ENCODE measurements at regions not wholly inside any gene's neighbourhood (a gene's known extent, or its start where the extent isn't known, plus 50 kb on each side); places are given as distances from the start of the nearest gene placed in this dataset.
A peak's percentile ranks its signal among the peaks of the same experiment; 100 is the strongest.

DNA sequence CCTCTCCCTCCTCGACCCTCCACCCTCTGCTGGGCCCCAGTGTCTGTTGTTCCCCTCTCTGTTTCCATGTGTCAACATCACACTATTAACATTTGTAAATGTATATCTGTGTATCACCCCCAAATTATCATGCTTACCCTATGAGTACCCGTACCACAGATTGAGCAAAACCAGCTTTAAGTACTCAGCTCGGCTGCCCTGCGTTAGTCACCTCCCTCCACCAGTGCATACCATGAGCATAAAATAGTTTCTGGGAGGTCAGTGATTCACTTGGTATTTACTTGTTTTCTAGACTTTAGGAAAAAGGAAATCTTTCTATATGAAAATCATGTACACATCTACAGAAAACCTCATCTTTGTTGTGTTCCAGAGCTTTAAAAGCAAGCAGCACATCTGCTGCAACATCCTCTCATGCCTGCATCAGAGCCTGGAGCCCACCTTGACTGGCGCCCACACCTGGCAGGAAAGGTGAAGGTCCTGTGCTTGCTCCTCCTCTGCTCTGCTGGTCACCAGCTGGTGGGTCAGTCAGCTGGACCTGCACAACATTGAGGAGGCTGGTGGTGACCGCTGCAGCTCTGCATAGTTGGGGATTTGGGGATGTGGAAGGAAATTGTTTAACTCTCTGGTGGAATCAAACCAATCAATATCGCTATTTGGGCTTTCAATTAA is 214.4 kb upstream of the KLF3 start:
- peaks cover 10% of the 10 kb centered on the region for H3K36me3 Mint-ChIP-seq (ENCODE audit: low read depth)
- no peak overlapping the region for H3K27ac Mint-ChIP-seq
- ATAC-seq (no peak), DNase-seq (no peak)
- H3K4me3 Mint-ChIP-seq, result no peak overlapping the region
- peaks cover 14% of the 10 kb centered on the region for H3K9me3 Mint-ChIP-seq
- H3K27me3 Mint-ChIP-seq, result no peaks in the 10 kb centered on the region
- POLR2A ChIA-PET, result no interaction called here
- no peak for TF ChIP-seq CTCF (IDR thresholded peaks at IDR 0.05)
- intact Hi-C loops (cut with micrococcal nuclease), result no loop called here
- H3K4me1 Mint-ChIP-seq (ENCODE audit: low read depth), result peaks cover 33% of the 10 kb centered on the region
- CTCF ChIA-PET, result interaction anchor here (0.6 to 1.1 kb wide), 2 partner anchors 148 to 270 kb away, joined by 4 read pairs; no protein-coding TSS in a partner anchor

GRCh38 chr4:38452009-38452408 is 212.0 kb upstream of the KLF3 start:
- H3K9me3 Mint-ChIP-seq, result peaks cover 12% of the 10 kb centered on the region
- ATAC-seq (peak; percentile 50), DNase-seq (peak; percentile 19)
- no peak overlapping the region for H3K4me3 Mint-ChIP-seq
- CTCF ChIA-PET, result no interaction called here
- POLR2A ChIA-PET, result no interaction called here
- H3K36me3 Mint-ChIP-seq (ENCODE audit: low read depth), result peaks cover 10% of the 10 kb centered on the region
- H3K27me3 Mint-ChIP-seq, result no peaks in the 10 kb centered on the region
- peaks cover 47% of the 10 kb centered on the region for H3K4me1 Mint-ChIP-seq (ENCODE audit: low read depth)
- H3K27ac Mint-ChIP-seq, result no peak overlapping the region
- TF ChIP-seq CTCF (IDR thresholded peaks at IDR 0.05), result no peak
- intact Hi-C loops (cut with micrococcal nuclease), result no loop called here

DNA sequence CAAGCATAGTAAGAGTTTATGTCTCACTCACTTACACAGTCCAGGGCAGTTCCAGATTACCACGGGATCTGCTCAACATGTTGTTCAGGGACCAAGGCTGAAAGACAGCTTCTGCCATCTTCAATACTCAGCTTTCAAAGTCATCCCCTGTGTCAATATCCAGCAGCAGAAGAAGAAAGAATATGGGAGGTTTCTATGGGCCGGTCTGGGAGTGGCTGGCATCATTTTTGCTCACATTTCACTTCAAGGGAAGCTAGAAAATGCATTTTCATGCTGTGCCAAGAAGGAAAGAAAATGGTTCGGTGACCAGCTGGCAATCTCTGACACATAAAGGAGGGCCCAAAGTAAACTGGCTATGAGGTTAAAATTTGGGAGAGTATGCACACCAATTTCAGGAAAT is 211.5 kb upstream of the KLF3 start:
- H3K27me3 Mint-ChIP-seq, result no peaks in the 10 kb centered on the region
- ATAC-seq, result no peak
- ChIA-PET POLR2A (interaction anchor here (0.7 kb wide), 1 partner anchor 134 kb away, joined by 3 read pairs; no protein-coding TSS in a partner anchor), CTCF (no interaction called here)
- intact Hi-C loops (cut with micrococcal nuclease), result no loop called here
- H3K4me1 Mint-ChIP-seq (ENCODE audit: low read depth), result peaks cover 47% of the 10 kb centered on the region
- peaks cover 12% of the 10 kb centered on the region for H3K9me3 Mint-ChIP-seq
- H3K27ac Mint-ChIP-seq, result no peak overlapping the region
- no peak for TF ChIP-seq CTCF (IDR thresholded peaks at IDR 0.05)
- no peak overlapping the region for H3K4me3 Mint-ChIP-seq
- peaks cover 10% of the 10 kb centered on the region for H3K36me3 Mint-ChIP-seq (ENCODE audit: low read depth)
- no peak for DNase-seq

GRCh38 chr4:38453253-38453881 is 210.6 kb upstream of the KLF3 start:
- TF ChIP-seq CTCF (IDR thresholded peaks at IDR 0.05), result no peak
- DNase-seq (no peak), ATAC-seq (no peak)
- Mint-ChIP-seq H3K27ac (no peak overlapping the region), H3K4me1 (ENCODE audit: low read depth) (peaks cover 47% of the 10 kb centered on the region), H3K27me3 (no peaks in the 10 kb centered on the region), H3K36me3 (ENCODE audit: low read depth) (peaks cover 10% of the 10 kb centered on the region), H3K9me3 (peaks cover 12% of the 10 kb centered on the region), H3K4me3 (no peak overlapping the region)
- ChIA-PET POLR2A (interaction anchor here (0.7 kb wide), 1 partner anchor 252 kb away, joined by 3 read pairs; no protein-coding TSS in a partner anchor), CTCF (interaction anchor here (1.2 kb wide), 1 partner anchor 273 kb away, joined by 5 read pairs; no protein-coding TSS in a partner anchor)
- intact Hi-C loops (cut with micrococcal nuclease), result no loop called here

DNA sequence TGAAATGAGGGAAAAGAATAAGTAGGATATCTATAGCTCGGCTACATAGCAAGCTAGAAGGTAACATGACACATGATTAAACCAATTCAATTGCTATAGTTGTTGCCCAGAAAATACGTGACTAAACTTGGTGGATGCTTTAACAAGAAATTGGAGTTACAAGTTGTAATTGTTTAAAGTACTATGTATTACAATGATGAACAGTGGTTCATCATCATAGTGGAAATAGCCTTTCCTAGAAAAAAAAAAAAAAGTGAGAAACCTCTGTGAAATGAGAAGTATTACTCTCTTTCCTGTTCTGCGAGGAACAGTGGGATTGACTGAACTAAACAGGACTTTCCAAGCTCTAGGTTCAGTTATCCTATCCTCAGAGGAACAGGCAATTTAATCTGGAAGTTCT is 209.7 kb upstream of the KLF3 start:
- ATAC-seq, result no peak
- ChIA-PET POLR2A (interaction anchor here (0.7 kb wide), 1 partner anchor 253 kb away, joined by 3 read pairs; no protein-coding TSS in a partner anchor), CTCF (interaction anchor here (0.8 to 1.2 kb wide), 2 partner anchors 222 to 274 kb away, joined by 3 to 5 read pairs; no protein-coding TSS in a partner anchor)
- Mint-ChIP-seq H3K27ac (no peak overlapping the region), H3K4me1 (ENCODE audit: low read depth) (peaks cover 47% of the 10 kb centered on the region), H3K36me3 (ENCODE audit: low read depth) (peaks cover 9% of the 10 kb centered on the region), H3K9me3 (peaks cover 10% of the 10 kb centered on the region), H3K4me3 (no peak overlapping the region), H3K27me3 (no peaks in the 10 kb centered on the region)
- intact Hi-C loops (cut with micrococcal nuclease), result no loop called here
- no peak for DNase-seq
- TF ChIP-seq CTCF (IDR thresholded peaks at IDR 0.05), result no peak

Data from activated CD8-positive, alpha-beta T cell treated with anti-CD3 and anti-CD28 coated beads for 36 hours (primary cell).